Kidney epithelial cell (primary cell): ENCODE measurements at regions not wholly inside any gene's neighbourhood (a gene's known extent, or its start where the extent isn't known, plus 50 kb on each side); places are given as distances from the start of the nearest gene placed in this dataset.

Experiments
- DNase-seq: peaks from one replicate; pipeline ENCODE4 v3.0.0-alpha.2; 2010; ENCODE audit warnings: low read depth
- H3K27me3 ChIP-seq: 2 replicates; pipeline ENCODE4 v1.6.0; 2011; ENCODE audit warnings: low read length; ENCODE audit not compliant: control insufficient read depth, insufficient read depth
- H3K36me3 ChIP-seq: 2 replicates; pipeline ENCODE4 v1.5.1; 2011; ENCODE audit warnings: low read length; ENCODE audit not compliant: control insufficient read depth, insufficient read depth
- H3K4me3 ChIP-seq: 2 replicates; pipeline ENCODE4 v1.5.1; 2011; ENCODE audit warnings: low read depth, mild to moderate bottlenecking, control low read depth, low read length
- CTCF ChIP-seq: IDR thresholded peaks from 2 replicates; pipeline ENCODE4 v1.5.1; 2011; ENCODE audit warnings: mild to moderate bottlenecking, moderate library complexity, low read length, control low read depth, inconsistent platforms; ENCODE audit not compliant: insufficient read depth, poor library complexity, severe bottlenecking

GRCh38 chr10:123309731-123310130 lies 155.5 kb downstream of the BUB3 start:
- TF ChIP-seq CTCF, result no peak
- no peak for DNase-seq
- no peaks in the 10 kb centered on the region for H3K36me3 ChIP-seq
- no peak overlapping the region for H3K4me3 ChIP-seq
- H3K27me3 ChIP-seq, result no peaks in the 10 kb centered on the region

DNA sequence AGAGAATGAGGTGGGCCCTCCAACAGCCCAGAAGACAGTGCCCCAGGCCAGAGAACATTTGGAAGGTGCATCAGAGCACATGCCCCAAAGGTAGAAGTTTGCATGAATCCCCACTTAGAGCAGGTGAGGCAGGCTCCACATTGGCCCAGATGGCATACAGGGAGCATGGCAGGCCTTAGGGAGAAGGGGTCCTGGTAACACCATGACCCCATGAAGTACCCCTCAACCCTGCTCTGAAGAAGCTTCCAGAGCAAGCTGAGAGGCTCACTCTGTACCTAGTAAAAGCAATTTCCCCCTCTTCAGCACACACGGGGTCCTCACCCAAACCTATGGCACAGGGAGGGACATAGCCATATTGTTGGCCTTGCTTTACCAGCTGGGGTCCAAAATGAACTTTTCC lies 162.6 kb downstream of the BUB3 start:
- no peak overlapping the region for H3K4me3 ChIP-seq
- TF ChIP-seq CTCF, result no peak
- H3K27me3 ChIP-seq, result no peaks in the 10 kb centered on the region
- no peaks in the 10 kb centered on the region for H3K36me3 ChIP-seq
- DNase-seq, result no peak

- TF ChIP-seq CTCF, result no peak
- no peak for DNase-seq
- Histone ChIP-seq H3K4me3 (no peak overlapping the region), H3K27me3 (no peaks in the 10 kb centered on the region), H3K36me3 (no peaks in the 10 kb centered on the region)
These were observed 164.3 kb downstream of the BUB3 start for GRCh38 chr10:123318516-123318915.

- Histone ChIP-seq H3K27me3 (no peaks in the 10 kb centered on the region), H3K36me3 (no peaks in the 10 kb centered on the region), H3K4me3 (no peak overlapping the region)
- DNase-seq, result no peak
- no peak for TF ChIP-seq CTCF
These were observed 165.9 kb downstream of the BUB3 start for GRCh38 chr10:123320091-123320490.

DNA sequence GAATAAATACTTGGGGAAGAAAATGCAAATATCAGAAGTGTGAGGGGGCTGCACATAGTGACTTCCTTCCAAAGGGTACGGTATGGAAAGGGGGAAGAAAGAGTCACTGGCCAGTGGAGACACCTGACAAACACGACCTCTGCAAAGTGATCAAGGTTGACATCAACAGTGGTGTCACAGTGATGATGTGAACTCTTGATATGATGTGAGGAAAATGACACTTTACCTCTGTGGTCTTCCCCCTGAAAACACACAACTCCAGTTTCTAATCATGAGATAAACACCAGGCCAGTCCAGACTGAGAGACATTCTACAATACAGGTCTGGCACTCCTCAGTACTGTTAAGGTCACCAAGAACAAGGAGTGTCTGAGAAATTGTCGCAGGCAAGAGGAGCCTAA lies 169.7 kb downstream of the BUB3 start:
- no peak for TF ChIP-seq CTCF
- DNase-seq, result no peak
- H3K27me3 ChIP-seq, result no peaks in the 10 kb centered on the region
- no peaks in the 10 kb centered on the region for H3K36me3 ChIP-seq
- no peak overlapping the region for H3K4me3 ChIP-seq

GRCh38 chr10:123325663-123326190 lies 171.5 kb downstream of the BUB3 start:
- DNase-seq, result no peak
- Histone ChIP-seq H3K4me3 (no peak overlapping the region), H3K27me3 (no peaks in the 10 kb centered on the region), H3K36me3 (no peaks in the 10 kb centered on the region)
- TF ChIP-seq CTCF, result no peak
